HFFc6 (cell line): ENCODE measurements at regions not wholly inside any gene's neighbourhood (a gene's known extent, or its start where the extent isn't known, plus 50 kb on each side); places are given as distances from the start of the nearest gene placed in this dataset.

ENCODE experiments used
- DNase-seq: peaks from one replicate; pipeline ENCODE4 v3.0.0-alpha.2; 2018
- H3K27ac Mint-ChIP-seq: 2 replicates; pipeline ENCODE4 v1.8.0; 2020; ENCODE audit warnings: mild to moderate bottlenecking, mixed read lengths
- H3K27me3 Mint-ChIP-seq: 2 replicates; pipeline ENCODE4 v1.8.0; 2021; ENCODE audit warnings: mild to moderate bottlenecking, moderate library complexity, mixed read lengths; ENCODE audit not compliant: insufficient read depth
- H3K36me3 Mint-ChIP-seq: 2 replicates; pipeline ENCODE4 v1.8.0; 2021; ENCODE audit warnings: low read depth, mixed read lengths
- H3K4me1 Mint-ChIP-seq: 2 replicates; pipeline ENCODE4 v1.8.0; 2020; ENCODE audit warnings: low read depth, mixed read lengths
- H3K4me3 Mint-ChIP-seq: 2 replicates; pipeline ENCODE4 v1.8.0; 2020; ENCODE audit warnings: mild to moderate bottlenecking, moderate library complexity, mixed read lengths
- H3K9me3 Mint-ChIP-seq: 2 replicates; pipeline ENCODE4 v1.8.0; 2020; ENCODE audit warnings: mild to moderate bottlenecking, mixed read lengths
- TF ChIP-seq, protein P1 (sequence below): fragments of 200-600 bp; sonication (generic); IDR thresholded peaks from 2 replicates; pipeline ENCODE4 v1.5.0; 2021; ENCODE audit warnings: antibody characterized with exemption, mild to moderate bottlenecking

DNA sequence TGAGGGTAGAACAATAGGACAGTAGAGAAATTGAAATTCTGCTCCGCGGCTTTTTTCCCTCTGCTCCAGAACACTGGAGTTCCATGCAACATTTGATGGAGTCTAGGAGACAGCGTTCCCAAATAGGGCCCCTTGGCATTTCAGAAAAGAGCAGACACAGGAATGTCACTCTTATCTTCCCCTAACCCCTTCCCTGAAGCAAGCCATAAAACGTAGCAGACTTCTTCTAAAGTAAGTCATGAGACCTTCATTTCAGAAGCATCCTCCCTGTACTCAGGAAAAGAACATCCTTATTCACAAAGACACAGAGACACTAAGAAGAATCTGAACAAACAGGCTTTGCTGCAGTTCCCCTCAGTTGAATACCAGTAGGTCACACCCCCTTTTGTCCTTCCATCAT is 296.1 kb upstream of the SOX9 start:
- Mint-ChIP-seq H3K9me3 (no peaks in the 10 kb centered on the region), H3K36me3 (no peaks in the 10 kb centered on the region), H3K27ac (no peak overlapping the region), H3K4me1 (no peaks in the 10 kb centered on the region), H3K27me3 (no peaks in the 10 kb centered on the region), H3K4me3 (no peak overlapping the region)
- no peak for DNase-seq
- TF ChIP-seq, protein P1, sequence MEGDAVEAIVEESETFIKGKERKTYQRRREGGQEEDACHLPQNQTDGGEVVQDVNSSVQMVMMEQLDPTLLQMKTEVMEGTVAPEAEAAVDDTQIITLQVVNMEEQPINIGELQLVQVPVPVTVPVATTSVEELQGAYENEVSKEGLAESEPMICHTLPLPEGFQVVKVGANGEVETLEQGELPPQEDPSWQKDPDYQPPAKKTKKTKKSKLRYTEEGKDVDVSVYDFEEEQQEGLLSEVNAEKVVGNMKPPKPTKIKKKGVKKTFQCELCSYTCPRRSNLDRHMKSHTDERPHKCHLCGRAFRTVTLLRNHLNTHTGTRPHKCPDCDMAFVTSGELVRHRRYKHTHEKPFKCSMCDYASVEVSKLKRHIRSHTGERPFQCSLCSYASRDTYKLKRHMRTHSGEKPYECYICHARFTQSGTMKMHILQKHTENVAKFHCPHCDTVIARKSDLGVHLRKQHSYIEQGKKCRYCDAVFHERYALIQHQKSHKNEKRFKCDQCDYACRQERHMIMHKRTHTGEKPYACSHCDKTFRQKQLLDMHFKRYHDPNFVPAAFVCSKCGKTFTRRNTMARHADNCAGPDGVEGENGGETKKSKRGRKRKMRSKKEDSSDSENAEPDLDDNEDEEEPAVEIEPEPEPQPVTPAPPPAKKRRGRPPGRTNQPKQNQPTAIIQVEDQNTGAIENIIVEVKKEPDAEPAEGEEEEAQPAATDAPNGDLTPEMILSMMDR, result no peak

DNA sequence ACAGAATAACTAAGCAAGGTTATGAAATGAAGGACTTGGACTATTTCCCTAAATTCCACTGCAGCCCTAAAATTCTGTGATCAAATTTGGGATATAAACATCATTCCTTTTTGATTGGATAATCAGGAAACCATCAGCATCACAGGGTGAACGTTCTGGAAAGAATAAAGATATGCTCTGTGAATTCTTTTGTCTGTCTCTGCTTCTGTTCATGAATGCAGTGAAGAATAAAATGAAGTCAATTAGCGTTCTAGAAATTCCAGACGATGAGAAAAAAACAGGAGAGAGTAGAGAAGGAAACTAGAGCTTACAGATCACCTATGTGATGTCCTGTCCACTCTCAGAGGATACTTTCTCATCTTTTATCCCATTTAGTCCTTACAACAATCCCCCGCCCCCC is 295.1 kb upstream of the SOX9 start:
- no peaks in the 10 kb centered on the region for H3K4me1 Mint-ChIP-seq

DNA sequence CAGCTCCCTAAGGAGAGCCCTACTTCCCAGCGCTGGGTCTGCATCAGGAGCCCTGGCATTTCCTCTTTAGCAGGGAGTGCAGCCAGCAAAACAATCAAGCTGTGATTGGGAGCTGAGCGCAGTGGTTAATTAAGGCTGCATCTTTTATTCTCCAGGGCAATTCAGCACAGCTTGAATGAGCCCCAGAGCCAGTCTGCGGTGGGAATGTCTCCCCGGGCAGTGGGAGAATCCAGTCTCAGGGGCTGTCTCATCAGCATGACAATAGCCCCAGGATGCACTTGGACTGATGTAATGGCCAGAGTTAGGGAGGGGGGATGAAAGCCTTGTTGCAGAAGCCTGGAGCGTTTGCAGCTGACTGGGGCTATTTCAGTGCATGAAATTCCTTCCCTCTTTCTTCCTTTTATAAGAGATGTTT is 292.6 kb upstream of the SOX9 start:
- Mint-ChIP-seq H3K9me3 (no peaks in the 10 kb centered on the region), H3K27me3 (no peaks in the 10 kb centered on the region; the same call in none of the 2 replicates), H3K4me3 (no peak overlapping the region), H3K36me3 (no peaks in the 10 kb centered on the region), H3K27ac (no peak overlapping the region), H3K4me1 (no peaks in the 10 kb centered on the region)
- TF ChIP-seq, protein P1, result no peak
- DNase-seq, result no peak

More for the DNA sequence above, 295.1 kb upstream of the SOX9 start:
- Mint-ChIP-seq H3K27ac (no peak overlapping the region), H3K4me3 (no peak overlapping the region), H3K9me3 (no peaks in the 10 kb centered on the region), H3K27me3 (no peaks in the 10 kb centered on the region; the same call in none of the 2 replicates), H3K36me3 (no peaks in the 10 kb centered on the region)
- no peak for DNase-seq
- TF ChIP-seq, protein P1, result no peak

DNA sequence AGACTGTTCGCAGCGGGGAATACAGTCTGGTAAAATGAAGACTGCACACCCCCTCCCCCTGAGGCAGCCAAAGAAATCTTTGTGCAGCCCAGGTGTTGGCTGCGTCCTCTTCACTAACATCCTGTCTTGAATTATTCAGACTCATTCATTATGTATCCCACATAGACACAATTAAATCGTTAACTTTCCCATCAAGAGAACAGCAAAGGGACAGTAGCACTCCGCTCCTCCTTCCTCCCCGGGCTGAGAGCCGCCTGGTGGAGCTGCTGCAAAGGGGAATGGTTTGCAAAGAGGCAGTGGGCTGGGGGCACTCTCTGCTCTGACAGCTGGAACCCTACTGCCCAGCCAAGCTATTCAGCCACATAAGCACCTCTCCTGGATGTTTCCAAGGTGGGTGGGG is 290.0 kb upstream of the SOX9 start:
- Mint-ChIP-seq H3K27me3 (no peaks in the 10 kb centered on the region; the same call in none of the 2 replicates), H3K4me1 (no peaks in the 10 kb centered on the region), H3K4me3 (no peak overlapping the region), H3K9me3 (no peaks in the 10 kb centered on the region), H3K36me3 (no peaks in the 10 kb centered on the region), H3K27ac (no peak overlapping the region)
- TF ChIP-seq, protein P1, result no peak
- no peak for DNase-seq

DNA sequence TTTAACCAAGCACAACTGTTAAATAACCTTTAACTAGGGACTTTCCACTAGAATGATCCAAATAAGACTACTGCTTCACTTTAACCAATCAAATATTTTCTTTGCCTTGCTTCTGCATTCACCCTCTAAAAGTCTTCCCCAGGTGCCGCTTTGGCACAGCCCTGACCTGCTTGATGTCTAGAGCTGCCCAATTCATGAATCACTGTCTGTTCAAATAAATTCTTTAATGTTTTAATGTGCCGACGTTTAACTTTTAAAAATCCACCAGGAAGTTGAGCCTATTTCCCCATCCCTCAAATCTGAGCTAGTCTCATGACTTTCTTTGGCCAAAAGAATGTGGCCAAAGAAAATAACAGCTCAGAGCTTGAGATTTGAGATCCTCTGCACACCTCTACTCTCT is 277.8 kb upstream of the SOX9 start:
- no peak for DNase-seq
- H3K4me1 Mint-ChIP-seq, result no peaks in the 10 kb centered on the region
- H3K9me3 Mint-ChIP-seq, result no peaks in the 10 kb centered on the region
- no peaks in the 10 kb centered on the region; the same call in 1 of the 2 replicates for H3K27me3 Mint-ChIP-seq
- H3K27ac Mint-ChIP-seq, result no peak overlapping the region
- TF ChIP-seq, protein P1, result no peak
- H3K36me3 Mint-ChIP-seq, result no peaks in the 10 kb centered on the region
- no peak overlapping the region for H3K4me3 Mint-ChIP-seq

DNA sequence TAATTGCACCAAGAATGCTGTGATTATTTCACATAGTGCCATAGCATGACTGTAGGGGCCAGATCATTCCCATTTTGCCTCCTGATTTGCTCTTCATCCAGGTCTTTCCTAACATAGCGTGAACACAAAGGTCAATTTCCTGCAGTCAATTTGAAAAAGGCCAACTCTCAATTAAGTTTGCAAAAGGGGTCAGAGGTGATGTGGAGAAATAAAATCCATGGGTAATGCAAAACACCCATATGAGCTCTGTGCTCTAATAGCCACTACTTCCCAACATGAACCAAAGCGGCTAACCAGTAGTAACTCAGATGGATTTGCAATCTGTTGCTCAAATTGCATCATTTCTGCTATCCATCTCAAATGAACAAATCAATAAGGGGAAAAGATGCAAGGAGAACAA is 275.5 kb upstream of the SOX9 start:
- no peaks in the 10 kb centered on the region for H3K4me1 Mint-ChIP-seq
- no peaks in the 10 kb centered on the region for H3K9me3 Mint-ChIP-seq
- H3K27me3 Mint-ChIP-seq, result no peaks in the 10 kb centered on the region; the same call in 1 of the 2 replicates
- no peak overlapping the region for H3K4me3 Mint-ChIP-seq
- TF ChIP-seq, protein P1, result no peak
- H3K27ac Mint-ChIP-seq, result no peak overlapping the region
- DNase-seq, result no peak
- H3K36me3 Mint-ChIP-seq, result no peaks in the 10 kb centered on the region
